ENCODE measurements at regions not wholly inside any gene's neighbourhood (a gene's known extent, or its start where the extent isn't known, plus 50 kb on each side); places are given as distances from the start of the nearest gene placed in this dataset.

GRCh38 chrX:35561985-35562384 is 236.2 kb upstream of the MAGEB16 start:
- no peak for TF ChIP-seq CTCF (IDR thresholded peaks at IDR 0.05)
- TF ChIP-seq ZFX (IDR thresholded peaks at IDR 0.05; ENCODE audit: borderline replicate concordance) = no peak

Measured in 22Rv1 (cell line).